Upper lobe of left lung (tissue), 4 donors: ENCODE measurements at regions not wholly inside any gene's neighbourhood (a gene's known extent, or its start where the extent isn't known, plus 50 kb on each side); places are given as distances from the start of the nearest gene placed in this dataset.

ENCODE experiments used
- CTCF ChIP-seq, 6 experiments: fragments of 450-650 bp in 4 of 6; fragments of 200-600 bp in 2 of 6; sonication (generic) in 2 of 6; IDR thresholded peaks; one replicate each; pipeline ENCODE4 v1.5.1; 2016 to 2019; ENCODE audit warnings: antibody characterized with exemption in 6 of 6
- EP300 ChIP-seq, 4 donors: sonication (generic); formaldehyde crosslinking; IDR thresholded peaks; one replicate each; pipeline ENCODE4 v1.5.1; 2017; ENCODE audit warnings: antibody characterized with exemption in 4 of 4, control low read depth in 2 of 4
- POLR2AphosphoS5 ChIP-seq, 2 donors: sonication (generic); formaldehyde crosslinking; IDR thresholded peaks; one replicate each; pipeline ENCODE4 v1.5.1; 2017; ENCODE audit warnings: antibody characterized with exemption in 2 of 2

- TF ChIP-seq CTCF (IDR thresholded peaks at IDR 0.05), result no peak
- TF ChIP-seq EP300 (IDR thresholded peaks at IDR 0.05), result no peak
- TF ChIP-seq POLR2AphosphoS5 (IDR thresholded peaks at IDR 0.05), result no peak
These were observed 391.0 kb upstream of the WWC1 start for GRCh38 chr5:167900340-167900935.
